SK-N-SH (cell line): ENCODE measurements at regions not wholly inside any gene's neighbourhood (a gene's known extent, or its start where the extent isn't known, plus 50 kb on each side); places are given as distances from the start of the nearest gene placed in this dataset.

Experiments used
- CTCF ChIP-seq: fragments of 200-600 bp; sonication (generic); IDR thresholded peaks from 2 replicates; pipeline ENCODE4 v1.6.1; 2017; ENCODE audit warnings: antibody characterized with exemption, mild to moderate bottlenecking, moderate library complexity
- EP300 ChIP-seq, 2 experiments: IDR thresholded peaks; 2 replicates each; pipeline versions ENCODE4 v1.4.0 to v1.6.1; 2012; ENCODE audit warnings: borderline replicate concordance in 1 of 2, low read depth in 1 of 2, low read length in 1 of 2
- EZH2phosphoT487 ChIP-seq: fragments of 200-600 bp; sonication (generic); IDR thresholded peaks from 2 replicates; pipeline ENCODE4 v1.6.1; 2017; ENCODE audit warnings: low read depth, mixed run types, mild to moderate bottlenecking, antibody characterized with exemption, moderate library complexity, borderline replicate concordance
- FOSL2 ChIP-seq: IDR thresholded peaks from 2 replicates; pipeline ENCODE4 v1.4.0; 2012; ENCODE audit warnings: low read depth, mild to moderate bottlenecking, moderate library complexity, borderline replicate concordance
- FOXM1 ChIP-seq: IDR thresholded peaks from 2 replicates; pipeline ENCODE4 v1.4.0; 2012; ENCODE audit warnings: low read depth, mild to moderate bottlenecking
- GATA2 ChIP-seq: sonication (generic); formaldehyde crosslinking; IDR thresholded peaks from 2 replicates; pipeline ENCODE4 v1.5.0; 2020; ENCODE audit warnings: mild to moderate bottlenecking, missing genetic modification reagents
- MAX ChIP-seq: IDR thresholded peaks from 2 replicates; pipeline ENCODE4 v1.4.0; 2012; ENCODE audit warnings: low read depth
- POLR2AphosphoS5 ChIP-seq: IDR thresholded peaks from 2 replicates; pipeline ENCODE4 v1.6.1; 2012; ENCODE audit warnings: low read depth, low read length
- RAD21 ChIP-seq: IDR thresholded peaks from 2 replicates; pipeline ENCODE4 v1.6.1; 2012; ENCODE audit warnings: mild to moderate bottlenecking, low read length
- SMC3 ChIP-seq: IDR thresholded peaks from 2 replicates; pipeline ENCODE4 v1.6.1; 2012; ENCODE audit warnings: low read depth, low read length, improper control_type of control experiment
- TCF12 ChIP-seq: IDR thresholded peaks from 2 replicates; pipeline ENCODE4 v1.4.0; 2012

GRCh38 chr4:165667969-165668368, 205.1 kb upstream of the TLL1 start:
- TF ChIP-seq RAD21 (no peak), POLR2AphosphoS5 (no peak), EP300 (IDR thresholded peaks at IDR 0.05; ENCODE audit: borderline replicate concordance in 1 of 2, low read depth in 1 of 2, low read length in 1 of 2) (no peak), CTCF (no peak), GATA2 (CRISPR knock-in tag) (no peak), FOSL2 (no peak), FOXM1 (no peak), EZH2phosphoT487 (no peak), TCF12 (no peak), MAX (no peak), SMC3 (no peak)
